Cardiac fibroblast (primary cell): ENCODE measurements at regions not wholly inside any gene's neighbourhood (a gene's known extent, or its start where the extent isn't known, plus 50 kb on each side); places are given as distances from the start of the nearest gene placed in this dataset.

Experiments
- DNase-seq, 2 donors: peaks; one replicate each; pipeline versions ENCODE4 v3.0.0 to v3.0.0-alpha.2; 2010; ENCODE audit warnings: low read depth in 2 of 2
- H3K4me3 ChIP-seq, 2 donors: replicated peaks in 1 of 2; 1 replicate in 1 of 2; 2 replicates in 1 of 2; pipeline ENCODE4 v1.5.1; 2011; ENCODE audit warnings: low read depth in 2 of 2, low read length in 2 of 2, mild to moderate bottlenecking in 2 of 2, moderate library complexity in 1 of 2
- CTCF ChIP-seq: IDR thresholded peaks from one replicate; pipeline ENCODE4 v1.5.1; 2011; ENCODE audit warnings: low read depth, mild to moderate bottlenecking, low read length, inconsistent platforms

GRCh38 chr2:43034242-43034619, 192.2 kb downstream of the ZFP36L2 start:
- DNase-seq: no peak
- no peak overlapping the region for H3K4me3 ChIP-seq
- TF ChIP-seq CTCF: no peak

- TF ChIP-seq CTCF: no peak
- DNase-seq: no peak
- H3K4me3 ChIP-seq: no peak overlapping the region
Measured at GRCh38 chr2:43033466-43034241, 192.8 kb downstream of the ZFP36L2 start.

GRCh38 chr2:43033016-43033270, 193.5 kb downstream of the ZFP36L2 start:
- no peak overlapping the region for H3K4me3 ChIP-seq
- TF ChIP-seq CTCF: no peak
- no peak for DNase-seq

- no peak overlapping the region for H3K4me3 ChIP-seq
- TF ChIP-seq CTCF: no peak
- peak; percentile 51 to 86 for DNase-seq
Measured at GRCh38 chr2:43032213-43033015, 194.0 kb downstream of the ZFP36L2 start.

- H3K4me3 ChIP-seq: no peak overlapping the region
- TF ChIP-seq CTCF: no peak
- DNase-seq: no peak
Measured at GRCh38 chr2:43031471-43032212, 194.8 kb downstream of the ZFP36L2 start.

- H3K4me3 ChIP-seq: no peak overlapping the region
- no peak for DNase-seq
- no peak for TF ChIP-seq CTCF
Measured at GRCh38 chr2:43030551-43031307, 195.7 kb downstream of the ZFP36L2 start.
